ENCODE measurements at regions not wholly inside any gene's neighbourhood (a gene's known extent, or its start where the extent isn't known, plus 50 kb on each side); places are given as distances from the start of the nearest gene placed in this dataset.

- DNase-seq (ENCODE audit: low spot score): no peak
Measured at GRCh38 chr2:145137211-145137610, 617.3 kb upstream of the ZEB2 start.

GRCh38 chr2:145136702-145137101 lies 616.8 kb upstream of the ZEB2 start:
- no peak for DNase-seq (ENCODE audit: low spot score)

DNA sequence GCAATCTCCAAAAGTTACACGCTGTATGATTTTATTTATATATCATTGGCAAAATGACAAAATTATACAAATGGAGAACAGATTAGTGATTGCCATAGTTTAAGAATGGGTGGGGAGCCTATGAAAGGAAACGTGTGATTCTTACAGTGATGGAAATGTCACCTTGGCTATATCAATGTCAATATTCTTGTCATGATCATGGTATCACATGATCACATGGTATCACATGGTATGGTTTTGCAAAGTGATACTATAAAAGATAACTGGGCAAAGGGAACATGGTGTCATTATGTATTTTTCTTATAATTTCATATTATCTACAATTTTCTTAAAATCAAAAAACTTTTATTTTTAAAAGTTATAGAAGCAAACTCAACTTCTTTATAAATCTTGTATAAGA lies 606.2 kb upstream of the ZEB2 start:
- DNase-seq (ENCODE audit: low spot score): no peak

- no peak for DNase-seq (ENCODE audit: low spot score)
Measured at GRCh38 chr2:145124085-145124484, 604.2 kb upstream of the ZEB2 start.

GRCh38 chr2:145123606-145124005 lies 603.7 kb upstream of the ZEB2 start:
- no peak for DNase-seq (ENCODE audit: low spot score)

DNA sequence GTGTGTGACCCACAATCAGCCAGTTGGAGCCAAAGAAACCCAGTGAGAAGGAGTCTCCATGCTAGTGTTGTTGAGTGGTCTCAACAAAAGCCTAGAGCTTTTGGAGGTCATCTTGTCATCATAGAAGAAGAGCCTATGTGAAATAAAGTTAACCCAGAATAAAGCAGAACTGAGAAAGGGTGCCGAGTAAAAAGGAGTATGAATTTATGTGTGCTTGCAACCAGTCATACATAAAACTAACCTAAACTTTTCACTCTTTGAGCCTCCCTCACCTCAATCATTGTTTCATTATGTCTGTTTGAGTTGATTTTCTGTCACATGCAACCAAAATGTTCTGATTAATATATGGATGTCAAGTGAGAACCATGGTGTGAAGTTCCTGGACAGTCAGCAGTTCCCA lies 599.3 kb upstream of the ZEB2 start:
- DNase-seq (ENCODE audit: low spot score): no peak

- no peak for DNase-seq (ENCODE audit: low spot score)
Measured at GRCh38 chr2:145116834-145117725, 597.2 kb upstream of the ZEB2 start.

GRCh38 chr2:145116056-145116455 lies 596.1 kb upstream of the ZEB2 start:
- no peak for DNase-seq (ENCODE audit: low spot score)

- DNase-seq (ENCODE audit: low spot score): no peak
Measured at GRCh38 chr2:145114726-145115125, 594.8 kb upstream of the ZEB2 start.

GRCh38 chr2:145112467-145112866 lies 592.5 kb upstream of the ZEB2 start:
- no peak for DNase-seq (ENCODE audit: low spot score)

GRCh38 chr2:145110668-145111356 lies 590.9 kb upstream of the ZEB2 start:
- DNase-seq (ENCODE audit: low spot score): no peak

- no peak for DNase-seq (ENCODE audit: low spot score)
Measured at GRCh38 chr2:145108959-145109710, 589.2 kb upstream of the ZEB2 start.

DNA sequence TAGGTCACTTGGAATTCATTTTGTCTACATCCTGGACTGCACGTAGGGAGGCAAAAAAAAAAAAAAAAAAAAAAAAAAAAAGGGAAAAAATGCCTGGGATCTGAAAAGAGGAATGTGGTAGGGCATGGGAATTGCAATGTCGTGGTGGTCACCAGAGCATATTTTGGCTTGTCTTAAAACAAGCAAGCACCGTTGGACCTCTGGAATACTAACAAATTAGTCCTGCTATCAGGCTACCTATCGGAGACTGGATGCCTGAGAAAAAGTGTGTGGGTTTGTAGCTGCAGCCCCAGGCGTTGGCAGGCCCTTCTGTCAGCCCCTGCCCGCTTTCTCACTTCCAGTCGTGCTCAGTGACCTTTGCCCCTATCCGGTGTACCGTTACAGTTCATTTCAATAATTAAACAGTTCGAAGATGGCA lies 588.5 kb upstream of the ZEB2 start:
- peak; percentile 11 for DNase-seq (ENCODE audit: low spot score)

DNA sequence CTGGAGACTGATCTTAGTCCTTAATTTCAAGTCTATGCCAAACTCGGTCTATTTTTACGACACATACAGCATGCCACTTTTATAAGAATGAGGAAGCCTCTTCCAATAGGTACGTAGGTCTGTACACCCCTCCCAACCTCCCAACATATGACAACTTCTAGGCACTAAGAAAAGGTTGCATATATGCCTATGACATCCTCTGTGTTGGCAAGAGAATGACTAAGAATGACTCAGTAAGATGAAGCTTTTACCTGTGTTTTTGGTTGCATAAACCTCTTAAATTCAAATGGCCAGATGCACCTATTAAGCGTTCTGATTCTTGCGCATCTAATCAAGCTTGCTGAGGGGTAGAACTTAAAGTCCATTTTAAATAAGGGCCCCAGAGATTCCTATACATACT lies 586.4 kb upstream of the ZEB2 start:
- DNase-seq (ENCODE audit: low spot score): no peak

DNA sequence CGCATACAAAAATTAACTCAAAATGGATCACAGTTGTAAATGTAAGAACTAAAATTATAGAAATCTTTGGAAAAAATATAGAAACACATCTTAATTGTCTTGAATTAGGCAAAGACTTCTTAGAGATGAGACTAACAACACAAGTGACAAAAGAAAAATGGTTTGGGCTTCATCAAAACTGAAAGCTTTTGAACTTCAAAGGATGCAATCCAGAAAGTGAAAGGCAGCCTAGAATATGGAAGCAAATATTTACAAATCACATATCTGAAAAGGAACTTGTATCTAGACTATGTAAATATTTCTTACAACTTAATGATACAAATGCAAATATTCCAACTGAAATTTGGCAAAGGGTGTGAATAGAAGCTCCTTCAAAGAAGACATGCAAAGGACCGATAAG lies 582.8 kb upstream of the ZEB2 start:
- no peak for DNase-seq (ENCODE audit: low spot score)

DNA sequence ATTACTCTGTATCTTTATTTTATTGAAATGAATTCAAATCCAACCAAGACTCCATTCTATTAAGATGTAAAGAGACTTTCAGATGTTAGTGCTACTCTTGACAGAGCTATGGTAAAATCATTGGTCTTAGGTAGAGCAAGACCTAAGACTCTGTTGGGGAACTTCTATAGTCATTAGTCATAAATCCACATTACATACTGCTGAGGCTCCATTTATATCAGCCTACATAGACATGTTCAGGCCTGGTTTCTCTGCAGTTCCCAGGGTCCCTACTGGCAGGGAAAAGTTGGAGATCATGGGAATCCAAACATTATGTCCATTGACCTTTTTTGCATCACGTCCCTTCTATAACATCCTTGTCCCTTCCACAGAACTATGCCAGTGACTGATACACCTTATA lies 580.4 kb upstream of the ZEB2 start:
- no peak for DNase-seq (ENCODE audit: low spot score)

DNA sequence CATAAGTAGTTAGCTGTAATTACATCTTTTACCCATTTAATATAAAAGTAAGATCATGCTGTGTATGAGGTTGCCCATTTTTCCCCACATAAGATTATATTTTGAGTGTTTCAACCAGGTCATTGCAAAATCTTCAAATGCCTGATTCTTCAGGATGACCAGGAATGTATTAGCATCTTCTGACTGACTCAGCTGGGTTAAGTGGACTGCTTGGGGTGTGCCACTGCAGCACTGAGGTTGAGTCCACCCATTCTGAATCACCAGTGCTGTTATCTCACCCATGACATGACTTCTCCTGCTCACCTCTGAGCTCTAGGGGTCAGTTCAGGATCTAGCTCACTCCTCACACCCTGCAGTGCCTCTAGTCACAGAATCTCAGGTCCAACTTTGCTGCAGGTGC lies 576.7 kb upstream of the ZEB2 start:
- no peak for DNase-seq (ENCODE audit: low spot score)

DNA sequence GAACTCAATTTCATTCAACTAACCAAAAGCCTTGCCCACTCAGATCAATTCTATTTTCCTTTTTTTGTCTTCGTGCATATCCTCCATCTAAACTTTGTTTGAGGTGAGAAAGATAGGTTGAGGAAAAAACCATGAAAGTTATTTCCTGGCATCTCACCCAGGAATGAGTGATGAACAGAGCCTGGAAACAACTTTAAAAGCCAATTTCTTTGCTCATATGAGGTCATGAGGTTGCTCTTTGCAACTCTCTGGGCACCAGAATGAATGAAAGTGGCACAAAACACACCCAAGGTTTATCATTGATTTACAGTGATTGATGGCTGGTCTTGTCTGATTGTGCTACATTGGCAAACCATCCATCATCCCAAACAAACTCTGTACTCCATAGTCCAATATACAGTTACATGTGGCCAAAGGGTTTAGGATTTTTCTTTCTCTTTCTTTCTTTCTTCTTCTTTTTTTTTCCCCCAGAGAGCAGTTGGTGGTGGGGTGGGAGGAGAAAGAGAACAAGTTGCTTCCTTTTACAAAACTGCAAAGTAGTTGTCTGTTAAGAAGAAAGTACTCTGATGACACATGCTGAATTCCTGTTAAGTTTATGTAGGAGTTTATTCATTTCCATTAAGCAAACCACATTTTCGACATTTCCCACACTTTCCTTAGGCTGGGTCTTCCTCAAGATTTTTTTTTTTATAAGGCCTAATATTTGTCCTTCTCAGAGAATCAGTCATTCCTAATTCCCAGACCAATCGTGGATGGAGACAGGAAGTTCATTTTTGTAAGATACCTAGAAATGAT lies 575.9 kb upstream of the ZEB2 start:
- DNase-seq (ENCODE audit: low spot score): no peak

GRCh38 chr2:145094370-145094769 lies 574.5 kb upstream of the ZEB2 start:
- no peak for DNase-seq (ENCODE audit: low spot score)

GRCh38 chr2:145091967-145092366 lies 572.0 kb upstream of the ZEB2 start:
- DNase-seq (ENCODE audit: low spot score): no peak

DNA sequence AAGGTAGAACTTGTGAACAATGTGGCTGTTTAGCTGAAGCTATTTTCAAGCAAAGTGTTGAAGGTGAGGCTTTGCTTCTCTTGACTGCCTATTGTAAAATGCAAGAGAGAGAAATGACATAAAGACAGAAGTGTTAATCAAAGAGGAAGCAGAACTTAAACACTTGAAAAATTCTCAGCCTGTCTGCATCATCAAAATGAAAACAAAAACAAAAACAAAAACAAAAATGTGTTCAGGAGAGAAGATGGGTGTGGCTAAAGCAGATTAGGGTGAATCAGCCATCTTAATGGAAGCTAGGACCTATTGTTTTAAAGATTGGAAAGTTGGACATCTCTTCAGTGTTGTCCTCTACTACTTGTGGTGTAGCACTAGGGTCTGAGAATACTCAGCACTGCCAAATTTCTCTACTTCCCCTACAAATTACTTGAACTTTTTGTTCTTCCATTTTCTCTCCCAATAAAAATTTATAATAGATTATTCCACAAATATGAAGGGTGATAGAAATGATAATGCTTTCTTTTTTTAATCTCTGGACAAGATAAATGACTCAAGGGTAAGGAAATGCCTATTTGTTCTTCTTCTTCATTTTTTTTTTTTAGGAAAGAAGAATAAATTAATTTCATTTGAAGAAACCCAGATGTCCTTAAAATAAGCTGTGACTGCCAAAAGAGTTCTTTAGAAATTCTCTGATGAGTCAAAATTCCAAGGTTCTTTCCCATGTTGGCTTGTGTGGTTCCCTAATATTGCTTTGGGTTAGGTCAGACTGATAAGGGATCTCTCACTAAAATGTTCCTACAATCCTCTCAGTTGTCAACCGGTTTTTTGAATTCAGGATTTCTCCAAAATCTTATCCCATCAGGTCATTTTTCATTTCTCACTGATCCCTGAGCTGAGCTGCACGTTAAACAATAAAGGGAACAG lies 571.2 kb upstream of the ZEB2 start:
- no peak for DNase-seq (ENCODE audit: low spot score)

Data from SW480 (cell line).